Vagina (tissue), 2 donors: ENCODE measurements at regions not wholly inside any gene's neighbourhood (a gene's known extent, or its start where the extent isn't known, plus 50 kb on each side); places are given as distances from the start of the nearest gene placed in this dataset.

Source experiments
- POLR2A ChIP-seq, 2 donors: fragments of 450-650 bp; IDR thresholded peaks; one replicate each; pipeline ENCODE4 v1.6.1; 2017; ENCODE audit warnings: antibody characterized with exemption in 2 of 2, mild to moderate bottlenecking in 2 of 2, moderate library complexity in 2 of 2
- POLR2AphosphoS5 ChIP-seq, 2 donors: sonication (generic); formaldehyde crosslinking; IDR thresholded peaks; one replicate each; pipeline ENCODE4 v1.9.0; 2017; ENCODE audit warnings: antibody characterized with exemption in 2 of 2, mild to moderate bottlenecking in 2 of 2, low read depth in 1 of 2; ENCODE audit not compliant: insufficient read depth in 1 of 2
- TF ChIP-seq, protein P1 (sequence below), 3 experiments: fragments of 450-650 bp in 2 of 3; fragments of 200-600 bp in 1 of 3; sonication (generic) in 1 of 3; IDR thresholded peaks; one replicate each; pipeline ENCODE4 v1.5.1; 2017 to 2019; ENCODE audit warnings: antibody characterized with exemption in 3 of 3, mild to moderate bottlenecking in 2 of 3, moderate library complexity in 2 of 3

DNA sequence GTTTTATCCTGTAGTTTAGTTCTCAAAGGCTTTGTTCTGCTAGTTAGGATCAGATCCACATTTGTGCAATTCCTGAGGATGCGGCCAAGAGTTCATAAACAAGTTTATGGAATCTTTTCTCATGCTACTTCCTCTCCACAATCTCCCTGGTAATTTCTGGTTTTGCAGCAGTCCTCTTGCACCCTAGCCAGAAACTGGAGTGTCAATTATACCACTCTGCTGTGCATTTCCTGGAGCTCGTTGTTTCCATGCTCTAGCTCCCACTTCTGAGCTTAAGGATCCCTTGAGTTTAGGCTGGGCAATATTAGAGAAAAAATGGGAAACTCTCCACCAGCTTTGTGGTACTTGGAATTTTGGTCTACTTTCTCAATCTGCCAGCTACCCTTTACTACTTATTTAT, 474.7 kb downstream of the DIRAS2 start:
- TF ChIP-seq, protein P1, sequence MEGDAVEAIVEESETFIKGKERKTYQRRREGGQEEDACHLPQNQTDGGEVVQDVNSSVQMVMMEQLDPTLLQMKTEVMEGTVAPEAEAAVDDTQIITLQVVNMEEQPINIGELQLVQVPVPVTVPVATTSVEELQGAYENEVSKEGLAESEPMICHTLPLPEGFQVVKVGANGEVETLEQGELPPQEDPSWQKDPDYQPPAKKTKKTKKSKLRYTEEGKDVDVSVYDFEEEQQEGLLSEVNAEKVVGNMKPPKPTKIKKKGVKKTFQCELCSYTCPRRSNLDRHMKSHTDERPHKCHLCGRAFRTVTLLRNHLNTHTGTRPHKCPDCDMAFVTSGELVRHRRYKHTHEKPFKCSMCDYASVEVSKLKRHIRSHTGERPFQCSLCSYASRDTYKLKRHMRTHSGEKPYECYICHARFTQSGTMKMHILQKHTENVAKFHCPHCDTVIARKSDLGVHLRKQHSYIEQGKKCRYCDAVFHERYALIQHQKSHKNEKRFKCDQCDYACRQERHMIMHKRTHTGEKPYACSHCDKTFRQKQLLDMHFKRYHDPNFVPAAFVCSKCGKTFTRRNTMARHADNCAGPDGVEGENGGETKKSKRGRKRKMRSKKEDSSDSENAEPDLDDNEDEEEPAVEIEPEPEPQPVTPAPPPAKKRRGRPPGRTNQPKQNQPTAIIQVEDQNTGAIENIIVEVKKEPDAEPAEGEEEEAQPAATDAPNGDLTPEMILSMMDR (IDR thresholded peaks at IDR 0.05), result no peak
- TF ChIP-seq POLR2A (IDR thresholded peaks at IDR 0.05) (no peak), POLR2AphosphoS5 (IDR thresholded peaks at IDR 0.05; ENCODE audit: insufficient read depth in 1 of 2, low read depth in 1 of 2) (no peak)
